ENCODE measurements at regions not wholly inside any gene's neighbourhood (a gene's known extent, or its start where the extent isn't known, plus 50 kb on each side); places are given as distances from the start of the nearest gene placed in this dataset.
"Not testable (repeated sequence)": the region's sequence is repeated elsewhere in the genome, so short reads cannot be mapped to it uniquely, and the experiment has no call there.

DNA sequence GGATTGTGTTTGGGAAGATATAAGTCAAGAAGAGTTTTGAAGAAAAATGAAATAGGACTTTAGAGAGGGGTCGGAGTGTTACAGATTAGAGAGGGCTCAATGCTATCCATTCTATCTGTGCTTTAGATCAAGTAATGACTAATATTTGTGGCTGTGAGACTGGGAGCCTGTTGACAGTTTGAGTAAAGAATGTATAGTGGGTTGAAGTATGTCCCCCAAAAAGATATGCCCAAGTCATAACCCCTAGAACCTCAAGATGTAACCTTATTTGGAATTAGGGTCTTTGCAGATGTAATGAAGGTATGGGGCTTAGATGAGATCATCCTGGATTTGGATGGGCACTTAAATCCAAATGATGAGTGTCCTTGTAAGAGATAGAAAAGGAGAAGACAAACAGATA, 55.3 kb upstream of the SERPINE2 start:
- dilution Hi-C loops (cut with MboI; ENCODE audit: extremely low pct_ligation_motif_present, low sequenced_read_pairs): no loop called here
- H3K9me1 ChIP-seq (ENCODE audit: control insufficient read depth, extremely low read depth, insufficient read depth, low read length): no peaks in the 10 kb centered on the region
- no peaks in the 10 kb centered on the region for H3K36me3 ChIP-seq (ENCODE audit: control insufficient read depth in 2 of 2, extremely low read depth in 1 of 2, insufficient read depth in 2 of 2, low read length in 2 of 2)
- no peak overlapping the region for H3K4me3 ChIP-seq (ENCODE audit: control insufficient read depth in 2 of 3, extremely low read depth in 1 of 3, insufficient read depth in 2 of 3, low read depth in 1 of 3, low read length in 3 of 3)
- FAIRE-seq (no peak), DNase-seq (ENCODE audit: low read depth, low spot score) (no peak)
- H4K20me1 ChIP-seq (ENCODE audit: control insufficient read depth, extremely low read depth, insufficient read depth, low read length): no peaks in the 10 kb centered on the region
- H3K79me2 ChIP-seq (ENCODE audit: control insufficient read depth, insufficient read depth, low read length): no peaks in the 10 kb centered on the region
- H3K27ac ChIP-seq (ENCODE audit: control insufficient read depth, insufficient read depth, low read length): no peak overlapping the region
- H3K9me3 ChIP-seq (ENCODE audit: control insufficient read depth, low read depth, low read length): no peaks in the 10 kb centered on the region
- no peak overlapping the region for H3K9ac ChIP-seq (ENCODE audit: control insufficient read depth, extremely low read depth, insufficient read depth, low read length)
- no peak overlapping the region for H3K4me2 ChIP-seq (ENCODE audit: control insufficient read depth, extremely low read depth, insufficient read depth, low read depth, low read length)
- no peak overlapping the region for H2AFZ ChIP-seq (ENCODE audit: control insufficient read depth, low read length)
- TF ChIP-seq, protein P1, sequence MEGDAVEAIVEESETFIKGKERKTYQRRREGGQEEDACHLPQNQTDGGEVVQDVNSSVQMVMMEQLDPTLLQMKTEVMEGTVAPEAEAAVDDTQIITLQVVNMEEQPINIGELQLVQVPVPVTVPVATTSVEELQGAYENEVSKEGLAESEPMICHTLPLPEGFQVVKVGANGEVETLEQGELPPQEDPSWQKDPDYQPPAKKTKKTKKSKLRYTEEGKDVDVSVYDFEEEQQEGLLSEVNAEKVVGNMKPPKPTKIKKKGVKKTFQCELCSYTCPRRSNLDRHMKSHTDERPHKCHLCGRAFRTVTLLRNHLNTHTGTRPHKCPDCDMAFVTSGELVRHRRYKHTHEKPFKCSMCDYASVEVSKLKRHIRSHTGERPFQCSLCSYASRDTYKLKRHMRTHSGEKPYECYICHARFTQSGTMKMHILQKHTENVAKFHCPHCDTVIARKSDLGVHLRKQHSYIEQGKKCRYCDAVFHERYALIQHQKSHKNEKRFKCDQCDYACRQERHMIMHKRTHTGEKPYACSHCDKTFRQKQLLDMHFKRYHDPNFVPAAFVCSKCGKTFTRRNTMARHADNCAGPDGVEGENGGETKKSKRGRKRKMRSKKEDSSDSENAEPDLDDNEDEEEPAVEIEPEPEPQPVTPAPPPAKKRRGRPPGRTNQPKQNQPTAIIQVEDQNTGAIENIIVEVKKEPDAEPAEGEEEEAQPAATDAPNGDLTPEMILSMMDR (optimal IDR thresholded peaks at IDR 0.05 in 1 of 3, IDR thresholded peaks at IDR 0.05 in 1 of 3, conservative IDR thresholded peaks at IDR 0.05 in 1 of 3; ENCODE audit: extremely low read depth in 1 of 3, insufficient read depth in 2 of 3, low read length in 3 of 3): no peak
- TF ChIP-seq EZH2 (IDR thresholded peaks at IDR 0.05; ENCODE audit: low read length): no peak
- no peaks in the 10 kb centered on the region for H3K4me1 ChIP-seq (ENCODE audit: control insufficient read depth, extremely low read depth, insufficient read depth, low read length)
- H3K27me3 ChIP-seq (ENCODE audit: control insufficient read depth, extremely low read depth, insufficient read depth, low read length): no peaks in the 10 kb centered on the region

DNA sequence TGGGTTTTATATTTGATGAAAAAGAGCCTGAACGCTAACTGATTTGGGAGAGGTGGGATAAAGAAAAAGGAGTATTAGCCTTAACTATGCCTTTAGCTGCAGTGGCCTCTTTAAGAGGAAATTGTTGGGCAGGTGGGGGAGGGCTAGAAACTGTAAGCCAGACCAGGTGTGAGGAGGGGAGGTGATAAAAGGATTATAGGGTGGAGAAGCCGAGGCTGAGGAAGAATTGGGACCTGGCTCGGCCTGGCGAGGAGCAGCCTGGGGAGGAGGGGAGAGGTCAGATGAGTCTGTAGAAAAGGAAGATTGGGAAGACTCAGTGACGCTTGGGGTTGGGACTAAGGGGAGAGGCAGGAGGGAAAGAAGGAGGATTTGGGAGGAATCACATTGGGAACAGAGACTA, 52.6 kb upstream of the SERPINE2 start:
- H3K36me3 ChIP-seq (ENCODE audit: control insufficient read depth in 2 of 2, extremely low read depth in 1 of 2, insufficient read depth in 2 of 2, low read length in 2 of 2); H3K27me3 ChIP-seq (ENCODE audit: control insufficient read depth, extremely low read depth, insufficient read depth, low read length); H3K9me1 ChIP-seq (ENCODE audit: control insufficient read depth, extremely low read depth, insufficient read depth, low read length); H3K79me2 ChIP-seq (ENCODE audit: control insufficient read depth, insufficient read depth, low read length); H3K9me3 ChIP-seq (ENCODE audit: control insufficient read depth, low read depth, low read length); dilution Hi-C loops (cut with MboI; ENCODE audit: extremely low pct_ligation_motif_present, low sequenced_read_pairs); H3K27ac ChIP-seq (ENCODE audit: control insufficient read depth, insufficient read depth, low read length); H4K20me1 ChIP-seq (ENCODE audit: control insufficient read depth, extremely low read depth, insufficient read depth, low read length); DNase-seq (ENCODE audit: low read depth, low spot score); H3K4me3 ChIP-seq (ENCODE audit: control insufficient read depth in 2 of 3, extremely low read depth in 1 of 3, insufficient read depth in 2 of 3, low read depth in 1 of 3, low read length in 3 of 3); H3K9ac ChIP-seq (ENCODE audit: control insufficient read depth, extremely low read depth, insufficient read depth, low read length); H2AFZ ChIP-seq (ENCODE audit: control insufficient read depth, low read length); H3K4me2 ChIP-seq (ENCODE audit: control insufficient read depth, extremely low read depth, insufficient read depth, low read depth, low read length); FAIRE-seq; H3K4me1 ChIP-seq (ENCODE audit: control insufficient read depth, extremely low read depth, insufficient read depth, low read length): not testable (repeated sequence)

DNA sequence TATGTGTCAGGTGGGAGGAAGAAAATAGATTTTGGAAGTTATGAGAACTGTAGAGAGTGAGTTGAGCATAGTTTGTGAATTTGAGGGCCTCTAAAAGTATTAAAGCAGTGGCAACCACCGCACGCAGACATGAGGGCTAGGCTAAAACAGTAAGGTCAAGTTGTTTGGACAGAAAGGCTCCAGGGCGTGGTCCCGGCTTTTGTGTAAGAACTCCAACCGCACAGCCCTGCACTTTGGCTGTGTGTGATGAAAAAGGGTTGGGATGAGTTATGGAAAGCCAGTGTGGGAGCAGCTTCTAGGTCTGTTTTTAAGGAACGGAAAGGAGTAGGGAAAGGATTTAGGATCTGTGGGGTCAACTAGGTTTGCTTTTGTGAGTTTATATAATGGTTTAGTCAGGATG, 50.5 kb upstream of the SERPINE2 start:
- dilution Hi-C loops (cut with MboI; ENCODE audit: extremely low pct_ligation_motif_present, low sequenced_read_pairs); H3K4me2 ChIP-seq (ENCODE audit: control insufficient read depth, extremely low read depth, insufficient read depth, low read depth, low read length); H2AFZ ChIP-seq (ENCODE audit: control insufficient read depth, low read length); H3K27me3 ChIP-seq (ENCODE audit: control insufficient read depth, extremely low read depth, insufficient read depth, low read length); H3K36me3 ChIP-seq (ENCODE audit: control insufficient read depth in 2 of 2, extremely low read depth in 1 of 2, insufficient read depth in 2 of 2, low read length in 2 of 2); H3K9me1 ChIP-seq (ENCODE audit: control insufficient read depth, extremely low read depth, insufficient read depth, low read length); DNase-seq (ENCODE audit: low read depth, low spot score); FAIRE-seq; H3K27ac ChIP-seq (ENCODE audit: control insufficient read depth, insufficient read depth, low read length); H3K9me3 ChIP-seq (ENCODE audit: control insufficient read depth, low read depth, low read length); H3K79me2 ChIP-seq (ENCODE audit: control insufficient read depth, insufficient read depth, low read length); H3K4me3 ChIP-seq (ENCODE audit: control insufficient read depth in 2 of 3, extremely low read depth in 1 of 3, insufficient read depth in 2 of 3, low read depth in 1 of 3, low read length in 3 of 3); H3K9ac ChIP-seq (ENCODE audit: control insufficient read depth, extremely low read depth, insufficient read depth, low read length); H4K20me1 ChIP-seq (ENCODE audit: control insufficient read depth, extremely low read depth, insufficient read depth, low read length): not testable (repeated sequence)
- peaks cover 25% of the 10 kb centered on the region for H3K4me1 ChIP-seq (ENCODE audit: control insufficient read depth, extremely low read depth, insufficient read depth, low read length)
